A549 (cell line): ENCODE measurements at regions not wholly inside any gene's neighbourhood (a gene's known extent, or its start where the extent isn't known, plus 50 kb on each side); places are given as distances from the start of the nearest gene placed in this dataset.

Source experiments
- ATAC-seq, 2 experiments: fragments of 200-7000 bp in 1 of 2; fragments of >200 bp in 1 of 2; cut with Nextera tagmentation in 1 of 2; cut with Tn5 transposase in 1 of 2; 3 replicates each; pipeline versions ENCODE4 v1.8.0 to v1.9.1; 2018 to 2020; ENCODE audit warnings: mild to moderate bottlenecking in 1 of 2, moderate library complexity in 1 of 2
- CTCF ChIA-PET: fragments of 300-600 bp; sonication (Branson Sonifier 250); formaldehyde crosslinking; extraction: SDS; loops from one replicate; lab custom pipeline; 2021; ENCODE audit warnings: antibody characterized with exemption, inconsistent platforms; lab: Yijun Ruan, JAX
- POLR2A ChIA-PET: fragments of 350-600 bp; formaldehyde crosslinking; extraction: SDS; loops from one replicate; lab custom pipeline; 2021; ENCODE audit warnings: antibody characterized with exemption, inconsistent platforms; lab: Yijun Ruan, JAX
- DNase-seq, 2 experiments: peaks; one replicate each; pipeline versions ENCODE4 v3.0.0 to v3.0.0-alpha.2; 2011 to 2016; ENCODE audit warnings: low read depth in 1 of 2, low spot score in 1 of 2
- FAIRE-seq: peaks from 2 replicates; lab custom pipeline; 2011; peaks lifted over from hg19 to GRCh38; lab: Jason Lieb, UNC
- H3K27ac ChIP-seq, 2 experiments: fragments of >200 bp; sonication (Bioruptor Twin); formaldehyde crosslinking; 3 replicates each; pipeline ENCODE4 v1.5.1; 2016 to 2017
- H3K4me1 ChIP-seq: fragments of >200 bp; sonication (Bioruptor Twin); formaldehyde crosslinking; 3 replicates; pipeline ENCODE4 v1.6.1; 2016
- H3K4me2 ChIP-seq: fragments of >200 bp; sonication (Bioruptor Twin); formaldehyde crosslinking; 3 replicates; pipeline ENCODE4 v1.6.1; 2016
- H3K4me3 ChIP-seq: fragments of >200 bp; sonication (Bioruptor Twin); formaldehyde crosslinking; 3 replicates; pipeline ENCODE4 v1.5.1; 2016
- H3K9me3 ChIP-seq: fragments of >200 bp; sonication (Bioruptor Twin); formaldehyde crosslinking; 3 replicates; pipeline ENCODE4 v1.6.1; 2016
- BHLHE40 ChIP-seq: IDR thresholded peaks from 2 replicates; pipeline ENCODE4 v1.6.1; 2012; ENCODE audit warnings: low read depth, low read length, inconsistent platforms
- EHMT2 ChIP-seq: fragments of 200-600 bp; sonication (generic); IDR thresholded peaks from 2 replicates; pipeline ENCODE4 v1.6.1; 2016; ENCODE audit warnings: antibody characterized with exemption, low read depth, mild to moderate bottlenecking, moderate library complexity
- ESRRA ChIP-seq: fragments of 150-350 bp; IDR thresholded peaks from 2 replicates; pipeline ENCODE4 v1.6.1; 2014; ENCODE audit warnings: mild to moderate bottlenecking, low read length, borderline replicate concordance
- FOSL2 ChIP-seq, 2 experiments: fragments of 450-650 bp in 1 of 2; fragments of >200 bp in 1 of 2; sonication (Bioruptor Twin) in 1 of 2; formaldehyde crosslinking; IDR thresholded peaks; 2 replicates each; pipeline versions ENCODE4 v1.5.0 to v1.6.1; 2016 to 2020; ENCODE audit warnings: mild to moderate bottlenecking in 1 of 2, moderate library complexity in 1 of 2
- GATA3 ChIP-seq: IDR thresholded peaks from 2 replicates; pipeline ENCODE4 v1.6.1; 2012; ENCODE audit warnings: borderline replicate concordance
- HOXA7 ChIP-seq: fragments of 250-450 bp; sonication (Bioruptor Pico); IDR thresholded peaks from 2 replicates; pipeline ENCODE4 v1.5.0; 2020; ENCODE audit warnings: mild to moderate bottlenecking, moderate library complexity
- HOXB5 ChIP-seq: fragments of 250-450 bp; sonication (Bioruptor Pico); IDR thresholded peaks from 2 replicates; pipeline ENCODE4 v1.5.0; 2020; ENCODE audit warnings: mild to moderate bottlenecking, moderate library complexity
- JUNB ChIP-seq: fragments of >200 bp; sonication (Bioruptor Twin); formaldehyde crosslinking; IDR thresholded peaks from 2 replicates; pipeline ENCODE4 v1.6.1; 2016
- MAFK ChIP-seq: fragments of 450-650 bp; IDR thresholded peaks from 2 replicates; pipeline ENCODE4 v1.6.1; 2014; ENCODE audit not compliant: partially characterized antibody
- NPAS2 ChIP-seq: fragments of 250-450 bp; sonication (Bioruptor Pico); IDR thresholded peaks from 2 replicates; pipeline ENCODE4 v1.8.0; 2022; ENCODE audit warnings: mild to moderate bottlenecking, moderate library complexity, borderline replicate concordance
- NR3C1 ChIP-seq: fragments of >200 bp; sonication (Bioruptor Twin); formaldehyde crosslinking; IDR thresholded peaks from 3 replicates; pipeline ENCODE4 v1.6.1; 2017
- POLR2AphosphoS2 ChIP-seq: conservative IDR thresholded peaks from 2 replicates; pipeline ENCODE4 v1.6.1; 2012; ENCODE audit warnings: low read length, improper control_type of control experiment, inconsistent platforms
- RAD21 ChIP-seq, 2 experiments: fragments of >200 bp in 1 of 2; sonication (Bioruptor Twin) in 1 of 2; formaldehyde crosslinking in 1 of 2; IDR thresholded peaks in 1 of 2; conservative IDR thresholded peaks in 1 of 2; 2 replicates in 1 of 2; 3 replicates in 1 of 2; pipeline ENCODE4 v1.6.1; 2012 to 2018; ENCODE audit warnings: inconsistent platforms in 1 of 2
- RCOR1 ChIP-seq: fragments of 150-350 bp; IDR thresholded peaks from 2 replicates; pipeline ENCODE4 v1.6.1; 2014; ENCODE audit warnings: antibody characterized with exemption, low read length, low read depth
- TFCP2L1 ChIP-seq: fragments of 250-450 bp; sonication (Bioruptor Pico); IDR thresholded peaks from 2 replicates; pipeline ENCODE4 v1.5.0; 2021; ENCODE audit warnings: mild to moderate bottlenecking
- USF2 ChIP-seq: fragments of 450-650 bp; IDR thresholded peaks from 2 replicates; pipeline ENCODE4 v1.6.1; 2014; ENCODE audit warnings: antibody characterized with exemption
- ZSCAN20 ChIP-seq: fragments of 250-450 bp; sonication (Bioruptor Pico); IDR thresholded peaks from 2 replicates; pipeline ENCODE4 v1.8.0; 2022; ENCODE audit warnings: mild to moderate bottlenecking, moderate library complexity
- WGBS: methylation state at CpG from one replicate; pipeline ENCODE4 v1.1.6; 2017; ENCODE audit errors: missing lambda C conversion rate; 5-methylcytosine and 5-hydroxymethylcytosine counted together
- TF ChIP-seq, protein P1 (sequence below): fragments of 200-600 bp; sonication (generic); IDR thresholded peaks from 2 replicates; pipeline ENCODE4 v1.6.1; 2016; ENCODE audit warnings: antibody characterized with exemption, mild to moderate bottlenecking, moderate library complexity
- TF ChIP-seq, protein P2 (sequence below): fragments of >200 bp; sonication (Bioruptor Twin); formaldehyde crosslinking; IDR thresholded peaks from 3 replicates; pipeline ENCODE4 v1.5.1; 2016
- TF ChIP-seq, protein P3 (sequence below): IDR thresholded peaks from 2 replicates; pipeline ENCODE4 v1.6.1; 2012
- TF ChIP-seq, protein P4 (sequence below): fragments of >200 bp; sonication (Bioruptor Twin); formaldehyde crosslinking; IDR thresholded peaks from 2 replicates; pipeline ENCODE4 v1.6.1; 2016

DNA sequence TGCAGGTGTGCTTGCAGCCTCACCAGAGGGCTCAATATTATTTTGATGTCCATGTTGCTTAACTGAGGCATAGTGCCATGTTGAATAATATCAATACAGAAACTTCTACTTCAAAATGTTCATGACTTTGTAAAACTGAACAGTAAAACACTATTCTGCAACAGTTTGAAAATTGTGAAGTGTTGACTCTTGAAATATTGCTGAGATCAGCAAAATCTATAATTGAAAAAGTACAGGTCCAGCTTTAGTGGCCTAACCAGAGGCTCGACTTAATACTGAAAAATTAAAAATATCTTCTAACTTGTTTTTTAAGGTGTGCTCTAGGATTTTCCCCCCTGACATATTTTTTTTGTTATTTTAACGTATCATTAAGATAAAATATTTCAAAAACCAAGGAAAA lies 1460.7 kb downstream of the EFNB2 start:
- ATAC-seq (no peak), DNase-seq (no peak), FAIRE-seq (no peak)
- TF ChIP-seq JUNB: no peak
- TF ChIP-seq ESRRA: no peak
- TF ChIP-seq POLR2AphosphoS2: no peak
- TF ChIP-seq MAFK: peak; percentile 96
- Histone ChIP-seq H3K4me2 (no peak overlapping the region), H3K27ac (no peak overlapping the region), H3K9me3 (no peaks in the 10 kb centered on the region), H3K4me1 (0 out of 3 replicates have a peak, but pooled peaks cover 4% of the 10 kb centered on the region), H3K4me3 (no peak overlapping the region)
- WGBS: 20% methylated on average over 2 of the region's 2 CpGs
- ChIA-PET POLR2A (no interaction called here), CTCF (no interaction called here)

- FAIRE-seq (no peak), DNase-seq (no peak), ATAC-seq (no peak)
- TF ChIP-seq, protein P1, sequence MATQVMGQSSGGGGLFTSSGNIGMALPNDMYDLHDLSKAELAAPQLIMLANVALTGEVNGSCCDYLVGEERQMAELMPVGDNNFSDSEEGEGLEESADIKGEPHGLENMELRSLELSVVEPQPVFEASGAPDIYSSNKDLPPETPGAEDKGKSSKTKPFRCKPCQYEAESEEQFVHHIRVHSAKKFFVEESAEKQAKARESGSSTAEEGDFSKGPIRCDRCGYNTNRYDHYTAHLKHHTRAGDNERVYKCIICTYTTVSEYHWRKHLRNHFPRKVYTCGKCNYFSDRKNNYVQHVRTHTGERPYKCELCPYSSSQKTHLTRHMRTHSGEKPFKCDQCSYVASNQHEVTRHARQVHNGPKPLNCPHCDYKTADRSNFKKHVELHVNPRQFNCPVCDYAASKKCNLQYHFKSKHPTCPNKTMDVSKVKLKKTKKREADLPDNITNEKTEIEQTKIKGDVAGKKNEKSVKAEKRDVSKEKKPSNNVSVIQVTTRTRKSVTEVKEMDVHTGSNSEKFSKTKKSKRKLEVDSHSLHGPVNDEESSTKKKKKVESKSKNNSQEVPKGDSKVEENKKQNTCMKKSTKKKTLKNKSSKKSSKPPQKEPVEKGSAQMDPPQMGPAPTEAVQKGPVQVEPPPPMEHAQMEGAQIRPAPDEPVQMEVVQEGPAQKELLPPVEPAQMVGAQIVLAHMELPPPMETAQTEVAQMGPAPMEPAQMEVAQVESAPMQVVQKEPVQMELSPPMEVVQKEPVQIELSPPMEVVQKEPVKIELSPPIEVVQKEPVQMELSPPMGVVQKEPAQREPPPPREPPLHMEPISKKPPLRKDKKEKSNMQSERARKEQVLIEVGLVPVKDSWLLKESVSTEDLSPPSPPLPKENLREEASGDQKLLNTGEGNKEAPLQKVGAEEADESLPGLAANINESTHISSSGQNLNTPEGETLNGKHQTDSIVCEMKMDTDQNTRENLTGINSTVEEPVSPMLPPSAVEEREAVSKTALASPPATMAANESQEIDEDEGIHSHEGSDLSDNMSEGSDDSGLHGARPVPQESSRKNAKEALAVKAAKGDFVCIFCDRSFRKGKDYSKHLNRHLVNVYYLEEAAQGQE: no peak
- no peak for TF ChIP-seq RCOR1
- TF ChIP-seq GATA3: no peak
- no peak for TF ChIP-seq EHMT2
- no peak for TF ChIP-seq NPAS2 (CRISPR knock-in tag)
- TF ChIP-seq USF2: no peak
- no peak for TF ChIP-seq HOXA7 (CRISPR knock-in tag)
- TF ChIP-seq FOSL2 (IDR thresholded peaks at IDR 0.05): no peak
- no peak for TF ChIP-seq FOSL2 (CRISPR knock-in tag; IDR thresholded peaks at IDR 0.05)
- TF ChIP-seq NR3C1: no peak
- TF ChIP-seq, protein P2, sequence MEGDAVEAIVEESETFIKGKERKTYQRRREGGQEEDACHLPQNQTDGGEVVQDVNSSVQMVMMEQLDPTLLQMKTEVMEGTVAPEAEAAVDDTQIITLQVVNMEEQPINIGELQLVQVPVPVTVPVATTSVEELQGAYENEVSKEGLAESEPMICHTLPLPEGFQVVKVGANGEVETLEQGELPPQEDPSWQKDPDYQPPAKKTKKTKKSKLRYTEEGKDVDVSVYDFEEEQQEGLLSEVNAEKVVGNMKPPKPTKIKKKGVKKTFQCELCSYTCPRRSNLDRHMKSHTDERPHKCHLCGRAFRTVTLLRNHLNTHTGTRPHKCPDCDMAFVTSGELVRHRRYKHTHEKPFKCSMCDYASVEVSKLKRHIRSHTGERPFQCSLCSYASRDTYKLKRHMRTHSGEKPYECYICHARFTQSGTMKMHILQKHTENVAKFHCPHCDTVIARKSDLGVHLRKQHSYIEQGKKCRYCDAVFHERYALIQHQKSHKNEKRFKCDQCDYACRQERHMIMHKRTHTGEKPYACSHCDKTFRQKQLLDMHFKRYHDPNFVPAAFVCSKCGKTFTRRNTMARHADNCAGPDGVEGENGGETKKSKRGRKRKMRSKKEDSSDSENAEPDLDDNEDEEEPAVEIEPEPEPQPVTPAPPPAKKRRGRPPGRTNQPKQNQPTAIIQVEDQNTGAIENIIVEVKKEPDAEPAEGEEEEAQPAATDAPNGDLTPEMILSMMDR: no peak
- TF ChIP-seq BHLHE40: no peak
- TF ChIP-seq, protein P3, sequence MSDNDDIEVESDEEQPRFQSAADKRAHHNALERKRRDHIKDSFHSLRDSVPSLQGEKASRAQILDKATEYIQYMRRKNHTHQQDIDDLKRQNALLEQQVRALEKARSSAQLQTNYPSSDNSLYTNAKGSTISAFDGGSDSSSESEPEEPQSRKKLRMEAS: no peak
- TF ChIP-seq ZSCAN20 (CRISPR knock-in tag): no peak
- TF ChIP-seq ESRRA: no peak
- TF ChIP-seq, protein P4, sequence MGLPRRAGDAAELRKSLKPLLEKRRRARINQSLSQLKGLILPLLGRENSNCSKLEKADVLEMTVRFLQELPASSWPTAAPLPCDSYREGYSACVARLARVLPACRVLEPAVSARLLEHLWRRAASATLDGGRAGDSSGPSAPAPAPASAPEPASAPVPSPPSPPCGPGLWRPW: no peak
- TF ChIP-seq HOXB5 (CRISPR knock-in tag): no peak
- TF ChIP-seq TFCP2L1 (CRISPR knock-in tag): no peak
- TF ChIP-seq RAD21 (conservative IDR thresholded peaks at IDR 0.05 in 1 of 2, IDR thresholded peaks at IDR 0.05 in 1 of 2): no peak
- H3K4me1 ChIP-seq: 0 out of 3 replicates have a peak, but pooled peaks cover 4% of the 10 kb centered on the region
- ChIA-PET CTCF (no interaction called here), POLR2A (no interaction called here)
- no peak overlapping the region for H3K4me2 ChIP-seq
- no peak overlapping the region for H3K4me3 ChIP-seq
- no peak overlapping the region for H3K27ac ChIP-seq
- 71% methylated on average over 12 of the region's 13 CpGs for WGBS
- no peaks in the 10 kb centered on the region for H3K9me3 ChIP-seq
These were observed 1462.4 kb downstream of the EFNB2 start for GRCh38 chr13:105073041-105073440.
